ENCODE measurements at regions not wholly inside any gene's neighbourhood (a gene's known extent, or its start where the extent isn't known, plus 50 kb on each side); places are given as distances from the start of the nearest gene placed in this dataset.

- 98% methylated on average over 2 of the region's 2 CpGs for WGBS
- Histone ChIP-seq H3K27ac (replicated peaks in 1 of 4) (no peak overlapping the region), H3K36me3 (no peaks in the 10 kb centered on the region), H3K4me3 (no peak overlapping the region), H3K9me3 (no peaks in the 10 kb centered on the region), H3K27me3 (no peaks in the 10 kb centered on the region), H3K4me1 (peaks cover 0 to 3% (median 1%) of the 10 kb centered on the region in 4 donors)
- no peak for DNase-seq (ENCODE audit: extremely low spot score)
- TF ChIP-seq POLR2A (IDR thresholded peaks at IDR 0.05; ENCODE audit: low read depth) (no peak), EP300 (IDR thresholded peaks at IDR 0.05) (no peak), POLR2AphosphoS5 (IDR thresholded peaks at IDR 0.05) (no peak), CTCF (IDR thresholded peaks at IDR 0.05) (no peak)
- intact Hi-C loops (cut with DNase I) = no loop called here
Measured at GRCh38 chr6:113141901-113142300, 715.2 kb upstream of the MARCKS start.

DNA sequence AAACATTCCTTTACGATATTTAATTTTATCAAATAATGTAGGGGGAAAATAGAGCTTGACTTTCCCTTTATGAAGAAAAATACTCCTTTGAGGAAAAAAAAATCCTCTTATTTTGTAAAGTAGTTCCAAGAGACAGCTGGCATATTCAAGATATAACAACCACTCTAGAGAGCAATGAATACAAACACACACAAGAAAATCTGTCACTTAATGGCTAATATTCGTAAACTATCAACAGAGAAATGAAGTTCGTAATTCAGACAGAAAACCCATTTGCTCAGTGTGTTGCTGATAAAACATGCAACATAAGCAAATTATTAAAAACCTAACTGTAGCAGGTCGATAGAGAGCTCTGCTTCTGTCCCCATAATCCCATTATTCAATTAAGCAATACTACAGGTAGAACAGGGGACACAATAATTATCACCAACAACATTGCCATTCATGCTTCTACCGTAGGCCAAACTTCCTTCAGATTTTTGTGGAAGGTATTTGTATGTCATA lies 714.4 kb upstream of the MARCKS start:
- no peaks in the 10 kb centered on the region for H3K9me3 ChIP-seq
- no peaks in the 10 kb centered on the region for H3K27me3 ChIP-seq
- H3K4me3 ChIP-seq = no peak overlapping the region
- no peak overlapping the region for H3K27ac ChIP-seq (replicated peaks in 1 of 4)
- no peaks in the 10 kb centered on the region for H3K36me3 ChIP-seq
- TF ChIP-seq CTCF (IDR thresholded peaks at IDR 0.05) = no peak
- no peaks in the 10 kb centered on the region for H3K4me1 ChIP-seq
- WGBS = 91% methylated on average over 5 of the region's 5 CpGs
- intact Hi-C loops (cut with DNase I) = no loop called here
- DNase-seq (ENCODE audit: extremely low spot score) = no peak

DNA sequence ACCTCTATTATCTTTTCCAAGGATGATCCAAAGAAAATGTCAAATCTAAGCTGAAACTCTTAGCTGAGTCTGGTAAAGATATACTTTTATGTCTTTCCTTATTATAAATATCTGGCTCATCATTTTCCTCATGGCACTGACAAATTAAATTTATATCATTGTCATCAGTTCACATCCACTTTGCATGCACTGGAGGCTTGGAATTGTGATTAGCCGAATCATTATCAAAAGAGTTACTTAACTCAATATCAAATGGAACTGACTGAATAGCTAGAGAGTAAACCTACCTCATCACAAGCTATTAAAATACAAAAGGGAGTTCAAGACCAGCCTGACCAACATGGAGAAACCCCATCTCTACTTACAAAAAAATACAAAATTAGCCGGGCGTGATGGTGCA lies 713.9 kb upstream of the MARCKS start:
- DNase-seq (ENCODE audit: extremely low spot score) = no peak
- intact Hi-C loops (cut with DNase I) = no loop called here
- TF ChIP-seq CTCF (IDR thresholded peaks at IDR 0.05) = no peak
- TF ChIP-seq POLR2A (IDR thresholded peaks at IDR 0.05; ENCODE audit: low read depth) = no peak
- TF ChIP-seq POLR2AphosphoS5 (IDR thresholded peaks at IDR 0.05) = no peak
- TF ChIP-seq EP300 (IDR thresholded peaks at IDR 0.05) = no peak

DNA sequence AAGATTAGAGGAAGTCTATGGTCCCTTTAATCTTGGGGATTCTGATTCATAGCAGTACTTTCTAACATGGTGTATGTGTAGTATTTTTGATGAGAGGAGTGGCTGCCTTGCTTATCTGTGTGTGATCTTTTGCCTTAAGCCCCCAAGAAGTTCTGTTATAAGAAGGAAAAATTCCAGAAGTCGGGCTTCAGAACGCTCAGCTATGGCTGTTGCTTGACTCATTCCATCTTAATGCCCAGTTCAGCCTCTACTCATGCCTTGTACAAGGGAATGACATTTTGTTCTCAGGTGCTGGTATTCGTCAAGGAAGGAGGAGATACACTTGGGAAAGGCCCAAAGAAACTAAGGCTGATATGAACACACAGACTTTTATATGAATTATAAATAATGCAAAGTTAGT lies 713.0 kb upstream of the MARCKS start:
- H3K27ac ChIP-seq (replicated peaks in 1 of 4) = no peak overlapping the region
- no peak for TF ChIP-seq POLR2AphosphoS5 (IDR thresholded peaks at IDR 0.05)
- no peak for TF ChIP-seq POLR2A (IDR thresholded peaks at IDR 0.05; ENCODE audit: low read depth)
- TF ChIP-seq CTCF (IDR thresholded peaks at IDR 0.05) = no peak
- no peak for TF ChIP-seq EP300 (IDR thresholded peaks at IDR 0.05)
- 83% methylated on average over 3 of the region's 3 CpGs for WGBS
- intact Hi-C loops (cut with DNase I) = no loop called here
- no peaks in the 10 kb centered on the region for H3K36me3 ChIP-seq
- H3K9me3 ChIP-seq = no peaks in the 10 kb centered on the region
- no peak for DNase-seq (ENCODE audit: extremely low spot score)
- no peak overlapping the region for H3K4me3 ChIP-seq
- H3K4me1 ChIP-seq = no peaks in the 10 kb centered on the region
- no peaks in the 10 kb centered on the region for H3K27me3 ChIP-seq

More for the DNA sequence above, 713.9 kb upstream of the MARCKS start:
- H3K36me3 ChIP-seq = no peaks in the 10 kb centered on the region
- H3K9me3 ChIP-seq = no peaks in the 10 kb centered on the region
- no peak overlapping the region for H3K27ac ChIP-seq (replicated peaks in 1 of 4)
- WGBS = 100% methylated on average over 3 of the region's 3 CpGs
- H3K4me1 ChIP-seq = no peaks in the 10 kb centered on the region
- no peak overlapping the region for H3K4me3 ChIP-seq
- H3K27me3 ChIP-seq = no peaks in the 10 kb centered on the region

DNA sequence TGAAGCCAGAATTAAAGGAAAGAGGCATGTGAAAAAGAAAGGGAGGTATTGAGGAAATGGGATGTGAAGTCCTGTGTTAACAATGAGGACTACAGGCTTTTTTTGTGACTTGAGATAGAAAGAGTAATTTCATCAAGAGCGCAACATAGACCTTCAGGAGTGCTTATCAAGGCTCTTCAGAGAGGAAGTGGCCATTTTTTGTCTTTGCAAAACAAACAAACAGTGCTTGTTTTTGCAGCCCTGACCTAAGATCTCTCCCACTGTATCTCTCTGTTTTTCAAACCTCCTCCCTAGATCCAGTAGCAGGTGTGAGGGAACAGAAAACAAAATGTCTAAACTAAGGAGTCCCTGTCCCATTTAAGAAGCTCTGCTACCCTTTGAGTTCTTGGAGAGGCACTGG lies 710.3 kb upstream of the MARCKS start:
- no peaks in the 10 kb centered on the region for H3K27me3 ChIP-seq
- WGBS = 89% methylated on average over 1 of the region's 1 CpG
- H3K36me3 ChIP-seq = no peaks in the 10 kb centered on the region
- intact Hi-C loops (cut with DNase I) = no loop called here
- no peaks in the 10 kb centered on the region for H3K4me1 ChIP-seq
- no peak overlapping the region for H3K4me3 ChIP-seq
- no peak for DNase-seq (ENCODE audit: extremely low spot score)
- H3K27ac ChIP-seq (replicated peaks in 1 of 4) = no peak overlapping the region
- peaks cover 0 to 7% (median 0%) of the 10 kb centered on the region in 4 donors for H3K9me3 ChIP-seq
- TF ChIP-seq POLR2AphosphoS5 (IDR thresholded peaks at IDR 0.05) (no peak), POLR2A (IDR thresholded peaks at IDR 0.05; ENCODE audit: low read depth) (no peak), CTCF (IDR thresholded peaks at IDR 0.05) (no peak), EP300 (IDR thresholded peaks at IDR 0.05) (no peak)
